ENCODE measurements at regions not wholly inside any gene's neighbourhood (a gene's known extent, or its start where the extent isn't known, plus 50 kb on each side); places are given as distances from the start of the nearest gene placed in this dataset.

- TF ChIP-seq SRF (CRISPR knock-in tag; IDR thresholded peaks at IDR 0.05) (no peak), POLR2A (conservative IDR thresholded peaks at IDR 0.05) (no peak), CBX5 (IDR thresholded peaks at IDR 0.05; ENCODE audit: borderline replicate concordance, low read depth) (no peak)
These were observed 527.7 kb upstream of the SGCD start for GRCh38 chr5:155799308-155799707.
